ENCODE measurements at regions not wholly inside any gene's neighbourhood (a gene's known extent, or its start where the extent isn't known, plus 50 kb on each side); places are given as distances from the start of the nearest gene placed in this dataset.

DNA sequence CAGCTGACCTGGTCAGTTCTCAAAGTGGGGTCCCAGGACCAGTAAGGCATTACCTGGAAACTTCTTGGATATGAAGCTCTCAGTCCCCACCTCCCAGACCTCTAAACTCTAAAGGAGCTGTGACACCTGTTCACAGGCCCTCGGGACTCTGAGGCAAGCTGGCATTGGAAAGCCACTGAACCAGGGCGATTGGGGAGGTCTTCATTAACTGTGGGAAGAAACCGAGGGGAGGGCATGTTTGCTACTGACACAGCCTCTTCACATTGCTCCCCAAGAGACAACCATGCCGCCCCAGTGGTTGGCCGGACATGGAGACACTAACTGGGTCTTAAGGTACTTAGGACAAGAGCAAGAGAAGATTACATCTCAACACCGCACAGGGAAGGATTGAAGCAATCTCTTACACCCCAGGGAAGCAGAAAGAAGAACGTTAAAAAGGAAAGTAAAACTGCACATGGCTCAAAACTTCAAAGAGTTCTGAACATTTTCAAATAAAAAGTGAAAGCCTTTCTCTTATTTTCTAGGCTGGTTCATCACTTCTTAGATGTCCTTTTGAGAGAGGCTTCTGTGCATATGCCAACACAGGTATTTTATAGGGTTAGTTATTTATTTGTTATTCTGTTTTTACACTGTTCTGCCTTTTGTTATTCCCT is 210.0 kb upstream of the CST7 start:
- peak; percentile 9 for DNase-seq

- DNase-seq = no peak
Observed at GRCh38 chr20:24739746-24740145, 209.3 kb upstream of the CST7 start.

GRCh38 chr20:24741493-24742072 is 207.5 kb upstream of the CST7 start:
- no peak for DNase-seq

DNA sequence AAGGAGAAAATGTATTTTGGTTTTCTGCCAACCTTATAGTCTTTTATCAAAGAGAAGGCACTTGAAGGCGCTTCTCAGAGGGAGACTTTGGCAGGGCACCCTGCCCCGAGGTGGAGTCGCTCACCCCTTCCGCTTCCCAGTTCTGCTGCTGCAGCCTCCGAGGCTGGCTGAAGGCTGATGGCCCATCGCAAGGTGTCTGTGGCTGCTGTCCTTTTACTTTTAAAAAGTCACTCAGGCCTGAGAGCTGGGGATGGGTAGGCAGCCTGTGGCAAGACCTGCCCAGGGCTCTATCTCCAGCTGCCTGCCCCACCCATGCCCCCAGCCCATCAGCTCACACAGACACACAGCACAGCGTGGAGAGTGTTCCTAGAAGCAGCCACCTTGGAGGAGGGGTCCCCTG is 206.6 kb upstream of the CST7 start:
- DNase-seq = no peak

- no peak for DNase-seq
Observed at GRCh38 chr20:24742989-24743388, 206.1 kb upstream of the CST7 start.

DNA sequence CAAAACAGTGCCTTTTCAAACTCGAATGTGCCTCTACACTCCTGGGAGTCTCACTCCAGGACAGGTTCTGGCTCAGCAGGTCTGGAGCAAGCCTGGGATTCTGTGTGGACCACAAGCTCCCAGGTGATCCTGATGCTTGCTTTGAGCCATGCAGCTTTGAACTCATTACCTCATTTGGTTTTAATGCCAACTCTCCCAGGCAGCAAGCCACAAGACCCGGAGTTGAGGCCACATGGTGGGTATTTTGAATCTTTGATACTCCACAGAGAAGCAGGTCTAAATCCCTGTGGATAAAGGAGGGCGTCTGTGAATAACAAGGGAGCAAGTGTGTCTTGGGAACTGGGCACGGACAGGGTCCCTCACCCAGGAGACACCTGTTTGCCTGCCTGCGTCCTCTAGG is 205.4 kb upstream of the CST7 start:
- no peak for DNase-seq

GRCh38 chr20:24744747-24745146 is 204.3 kb upstream of the CST7 start:
- DNase-seq = no peak

GRCh38 chr20:24745206-24745605 is 203.9 kb upstream of the CST7 start:
- DNase-seq = no peak

- no peak for DNase-seq
Observed at GRCh38 chr20:24745617-24746350, 203.3 kb upstream of the CST7 start.

GRCh38 chr20:24746351-24746685 is 202.8 kb upstream of the CST7 start:
- DNase-seq = no peak

DNA sequence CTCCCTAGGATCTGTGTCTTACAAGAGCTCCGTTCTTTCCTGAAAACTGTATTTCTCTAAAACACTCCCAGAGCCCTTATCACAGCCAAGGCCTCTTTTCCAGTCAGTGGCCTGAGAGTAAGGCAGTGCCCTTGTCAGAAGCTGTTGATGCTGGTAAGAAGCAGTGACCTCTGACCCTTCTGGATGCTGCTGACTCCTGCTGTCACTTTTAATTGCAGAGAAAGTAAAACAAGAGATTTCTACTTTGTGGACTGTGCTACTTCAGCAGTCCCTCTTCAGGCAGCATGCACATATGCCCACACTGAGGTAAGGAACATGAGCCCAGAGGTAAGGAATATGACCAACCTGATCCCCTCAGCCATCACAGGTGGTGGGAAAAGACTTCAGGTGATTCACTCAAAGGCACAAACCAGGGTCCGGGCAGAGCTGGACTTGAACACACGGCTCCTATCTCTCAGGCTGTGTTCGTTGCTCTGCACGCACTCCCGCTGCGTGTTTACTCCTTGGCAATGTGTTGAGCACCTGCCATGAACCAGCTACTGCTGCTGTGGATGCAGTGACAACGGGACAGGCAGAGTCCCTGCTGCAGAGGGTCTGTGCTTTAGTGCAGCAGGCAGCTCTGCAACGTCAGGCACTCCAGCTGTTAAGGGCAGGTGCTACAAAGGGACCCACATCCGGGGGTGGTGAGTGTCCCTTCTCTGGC is 201.9 kb upstream of the CST7 start:
- DNase-seq = no peak

GRCh38 chr20:24747881-24748595 is 201.0 kb upstream of the CST7 start:
- no peak for DNase-seq

DNA sequence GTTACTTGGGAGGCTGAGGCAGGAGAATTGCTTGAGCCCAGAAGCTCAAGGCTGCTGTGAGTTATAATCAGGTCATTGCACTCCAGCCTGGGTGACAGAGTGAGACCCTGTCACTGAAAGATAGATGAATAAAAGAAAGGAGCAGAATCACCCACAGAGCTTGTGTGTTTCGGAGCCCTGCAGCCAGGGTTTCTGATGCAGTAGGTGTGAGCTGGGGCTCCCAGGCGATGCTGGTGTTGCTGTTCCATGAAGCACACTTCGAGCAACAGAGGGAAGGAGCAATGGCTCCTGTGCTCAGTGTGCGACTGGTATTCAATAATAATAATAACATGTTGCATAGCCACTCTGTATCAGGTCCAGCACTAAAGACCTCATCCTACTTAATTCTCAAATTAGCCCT is 197.5 kb upstream of the CST7 start:
- no peak for DNase-seq

GRCh38 chr20:24752612-24753011 is 196.5 kb upstream of the CST7 start:
- no peak for DNase-seq

GRCh38 chr20:24753130-24753529 is 195.9 kb upstream of the CST7 start:
- no peak for DNase-seq

GRCh38 chr20:24754691-24755090 is 194.4 kb upstream of the CST7 start:
- no peak for DNase-seq

DNA sequence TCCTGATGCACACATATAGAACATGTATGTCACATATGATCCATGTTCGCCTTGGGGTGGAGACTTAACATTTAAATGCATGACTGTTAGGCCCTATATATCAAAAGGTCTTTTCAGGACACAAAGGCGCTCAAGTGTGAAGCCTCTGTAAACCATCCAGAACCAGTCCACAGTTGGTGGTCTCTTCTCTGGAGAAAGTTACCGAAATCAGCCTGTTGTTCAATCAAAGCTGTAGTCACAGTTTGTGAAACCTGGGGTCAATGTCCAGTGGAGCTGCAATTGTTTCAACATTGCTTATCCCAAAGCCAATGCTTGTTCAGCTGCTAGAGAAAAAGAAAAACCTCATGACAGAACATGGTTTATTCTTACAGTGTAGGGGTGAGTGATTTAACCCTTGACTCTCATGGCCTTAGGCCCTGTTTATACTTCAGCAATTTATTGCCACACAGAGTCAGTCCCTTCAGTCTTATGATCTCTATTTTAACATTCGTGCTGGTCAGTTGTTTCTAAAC is 193.6 kb upstream of the CST7 start:
- no peak for DNase-seq

DNA sequence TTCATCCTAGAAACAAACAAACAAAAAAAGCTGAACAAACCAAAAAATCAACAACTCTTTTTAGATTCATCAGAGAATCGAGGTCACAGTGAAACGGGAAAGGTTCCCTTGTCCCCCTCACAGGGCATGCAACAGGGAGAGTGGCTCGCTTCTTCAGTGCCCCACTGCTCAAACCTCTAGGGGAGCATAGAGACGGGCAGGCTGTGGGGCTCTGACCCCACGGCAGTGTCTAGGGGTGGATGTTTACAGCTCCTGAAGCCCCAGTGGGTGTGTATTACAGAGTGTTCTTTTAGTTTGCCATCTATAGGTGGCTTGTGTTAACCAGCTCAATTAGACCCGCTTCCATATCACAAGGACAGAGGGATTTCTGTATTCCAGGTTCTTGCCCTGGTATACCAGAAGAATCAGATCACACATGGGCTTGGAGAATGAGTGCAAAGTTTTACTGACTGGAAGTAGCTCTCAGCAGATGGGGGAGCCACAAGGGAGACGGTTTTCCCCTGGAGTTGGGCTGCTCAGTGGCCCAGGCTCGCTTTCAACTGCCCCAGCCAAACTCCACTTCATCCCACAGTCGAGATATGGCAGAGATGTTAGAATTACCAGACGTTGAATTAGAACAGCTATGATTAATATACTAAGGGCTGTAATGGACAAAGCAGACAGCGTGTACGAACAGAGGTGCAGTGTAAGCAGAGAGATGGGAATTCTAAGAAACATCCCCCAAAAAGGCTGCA is 192.6 kb upstream of the CST7 start:
- DNase-seq = no peak

DNA sequence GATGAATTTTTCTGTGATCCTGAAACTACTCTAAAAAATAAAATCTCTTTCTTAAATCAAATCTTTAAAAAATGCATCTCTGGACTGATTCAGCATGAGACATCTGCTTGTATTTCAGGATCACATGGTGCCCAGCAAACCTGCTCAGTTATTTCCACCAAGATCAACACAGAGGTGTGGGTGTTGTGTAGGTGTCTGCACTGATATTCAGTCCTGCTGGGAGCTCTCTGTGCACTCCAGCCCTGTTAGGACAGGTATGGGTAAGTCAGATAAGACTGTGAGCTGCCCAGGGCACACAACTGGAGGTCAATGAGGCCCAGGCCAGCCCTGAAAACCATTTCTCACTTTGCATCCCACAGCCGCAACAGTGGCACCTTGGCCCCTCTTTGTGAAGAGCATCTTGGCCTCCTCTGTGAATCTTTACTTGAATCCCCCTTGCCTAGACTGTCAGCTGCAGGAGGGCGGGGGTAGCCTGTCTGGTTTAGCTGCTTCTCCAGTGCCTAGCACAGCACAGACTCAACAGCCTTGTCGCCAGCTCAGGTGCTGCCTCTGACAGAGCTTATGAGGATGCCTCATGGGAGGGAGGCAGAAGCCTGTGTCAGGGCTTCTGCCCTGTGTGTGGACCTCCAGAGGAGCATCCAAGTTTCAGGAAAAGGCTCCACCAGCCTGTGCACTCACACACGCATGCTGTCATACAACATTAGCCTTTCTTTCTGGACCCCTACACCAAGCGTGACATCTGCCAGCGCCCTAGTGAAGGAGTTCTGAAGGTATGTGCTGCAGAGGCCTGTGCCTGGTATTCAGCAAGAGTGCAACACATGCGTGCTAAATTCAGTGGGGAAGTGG is 187.6 kb upstream of the CST7 start:
- no peak for DNase-seq

- DNase-seq = no peak
Observed at GRCh38 chr20:24762371-24762770, 186.7 kb upstream of the CST7 start.

DNA sequence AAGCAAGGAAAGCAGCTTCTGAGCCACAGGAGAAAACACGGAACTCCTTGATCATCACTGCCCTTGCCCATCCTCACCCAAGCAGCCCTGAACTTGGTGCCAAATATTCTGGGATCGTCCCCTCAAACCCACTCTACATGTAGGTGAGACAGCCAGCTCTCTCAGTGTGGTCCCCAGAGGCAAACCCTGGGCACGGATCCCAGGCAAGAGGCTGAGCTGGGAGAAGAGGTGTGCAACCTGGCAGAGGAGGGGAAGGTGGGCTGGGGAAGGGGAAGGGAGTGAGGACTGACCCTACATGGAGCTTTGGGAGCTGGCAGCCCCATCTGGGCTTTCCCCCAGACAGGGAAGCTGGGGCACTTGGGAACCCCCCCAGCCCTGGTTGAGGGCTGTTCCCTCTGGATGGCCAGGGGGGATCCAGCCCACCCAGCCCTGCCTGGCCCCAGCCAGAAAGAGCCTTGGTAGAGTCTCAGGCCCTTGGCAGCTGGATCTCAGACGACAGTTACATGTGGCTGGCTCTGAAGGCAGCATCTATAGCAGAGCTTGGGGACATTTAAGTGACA is 186.2 kb upstream of the CST7 start:
- no peak for DNase-seq
